ENCODE measurements at regions not wholly inside any gene's neighbourhood (a gene's known extent, or its start where the extent isn't known, plus 50 kb on each side); places are given as distances from the start of the nearest gene placed in this dataset.

- DNase-seq, result no peak
Observed at GRCh38 chr9:18075253-18075952, 398.6 kb upstream of the ADAMTSL1 start.

GRCh38 chr9:18077941-18078678 lies 395.8 kb upstream of the ADAMTSL1 start:
- DNase-seq, result no peak

GRCh38 chr9:18092138-18092537 lies 381.8 kb upstream of the ADAMTSL1 start:
- DNase-seq, result no peak

GRCh38 chr9:18106006-18106560 lies 367.9 kb upstream of the ADAMTSL1 start:
- DNase-seq, result no peak

GRCh38 chr9:18109675-18110074 lies 364.3 kb upstream of the ADAMTSL1 start:
- DNase-seq, result no peak

- no peak for DNase-seq
Observed at GRCh38 chr9:18111146-18111545, 362.8 kb upstream of the ADAMTSL1 start.

DNA sequence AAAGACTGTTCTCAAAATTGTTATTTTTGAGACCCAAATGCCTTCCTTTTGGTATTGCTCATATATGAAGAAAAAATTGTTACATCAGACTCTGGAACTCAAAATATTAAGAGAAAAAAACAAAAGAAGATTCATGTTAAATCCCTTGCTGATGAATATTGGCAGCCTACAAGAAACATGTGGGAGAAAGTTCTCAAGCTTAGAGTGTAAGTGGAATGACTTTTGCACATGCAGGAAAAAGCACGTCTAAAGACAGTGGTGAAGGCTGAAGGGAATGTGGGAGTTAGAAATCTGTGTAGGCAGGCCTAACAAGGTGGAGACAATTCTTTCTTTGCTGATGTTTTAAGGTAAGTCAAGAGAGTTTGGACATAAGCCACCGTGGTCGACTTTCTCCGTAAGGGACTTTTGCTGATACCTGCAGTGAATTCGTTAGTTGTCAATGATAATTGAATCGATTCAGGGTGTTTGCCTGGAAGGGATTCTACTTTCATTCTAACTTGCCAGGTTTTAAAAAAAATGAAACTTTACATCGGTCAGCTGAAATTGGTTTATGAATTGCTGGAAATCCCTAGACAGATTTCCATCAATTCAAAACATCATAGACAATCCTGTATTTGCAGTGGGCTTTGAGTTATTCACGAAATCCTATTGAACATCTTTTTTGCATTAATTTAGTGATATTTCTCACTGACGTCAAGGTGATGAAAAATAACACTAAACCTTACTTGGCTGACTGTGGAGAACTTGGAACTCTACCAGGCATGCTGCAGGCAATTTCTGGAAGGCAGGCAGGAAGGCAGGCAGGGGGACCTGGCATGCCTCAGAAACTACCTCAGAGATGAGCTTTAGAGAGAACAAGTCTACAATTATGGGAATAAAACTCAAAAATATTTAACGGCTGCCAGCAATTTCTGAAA lies 359.1 kb upstream of the ADAMTSL1 start:
- DNase-seq, result no peak

- no peak for DNase-seq
Observed at GRCh38 chr9:18118268-18118667, 355.7 kb upstream of the ADAMTSL1 start.

DNA sequence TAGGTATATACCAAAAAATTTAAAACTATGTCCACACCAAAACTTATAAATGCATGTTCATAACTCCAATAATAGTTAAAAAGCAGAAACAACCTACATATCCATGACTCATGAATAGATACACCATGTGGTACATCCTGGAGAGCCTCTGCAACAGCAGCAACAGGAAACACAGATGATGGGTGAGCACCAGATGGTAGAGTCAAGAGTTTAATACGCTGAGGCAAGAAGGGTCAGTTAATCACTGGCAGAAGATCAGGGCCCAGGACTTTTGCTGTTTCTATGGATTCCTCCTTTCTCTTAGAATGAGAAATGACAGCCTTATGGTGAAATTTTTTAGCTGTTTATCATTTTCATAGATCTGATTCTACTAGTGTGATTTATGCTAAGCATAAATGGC lies 351.8 kb upstream of the ADAMTSL1 start:
- DNase-seq, result peak; percentile 90

- DNase-seq, result no peak
Observed at GRCh38 chr9:18124760-18125159, 349.2 kb upstream of the ADAMTSL1 start.

DNA sequence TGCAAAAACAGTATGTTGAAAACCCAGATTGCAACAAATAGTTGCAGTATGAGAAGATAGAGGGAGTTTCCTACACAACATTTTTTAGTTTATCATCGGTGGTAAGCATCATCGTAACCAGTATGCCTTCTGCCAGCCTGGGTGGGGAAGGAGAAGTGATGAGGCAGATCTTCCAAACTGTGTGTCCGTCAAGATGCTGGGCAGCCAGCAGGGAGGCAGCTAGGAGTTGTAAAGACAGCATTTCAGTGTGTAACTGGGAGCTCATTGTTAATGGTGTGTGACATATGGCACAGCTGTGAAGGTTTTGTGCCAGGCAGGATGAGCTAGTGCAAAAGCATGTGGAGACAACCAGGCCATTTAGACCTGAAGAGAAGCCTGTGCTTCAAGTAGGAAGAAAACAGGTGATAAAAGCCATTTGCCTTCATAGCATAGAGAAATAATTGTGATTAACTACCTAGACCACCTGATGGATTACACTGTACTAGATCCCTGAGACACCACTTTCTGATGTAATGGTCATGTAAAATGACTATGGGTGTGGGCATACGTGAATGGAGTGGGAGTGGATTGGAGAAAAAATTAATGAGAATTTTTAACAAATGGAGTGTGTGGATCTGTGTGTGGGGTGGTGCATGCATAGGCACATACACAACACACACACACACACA lies 347.0 kb upstream of the ADAMTSL1 start:
- peak; percentile 52 for DNase-seq

GRCh38 chr9:18127499-18127875 lies 346.5 kb upstream of the ADAMTSL1 start:
- DNase-seq, result no peak

- DNase-seq, result no peak
Observed at GRCh38 chr9:18129809-18130334, 344.1 kb upstream of the ADAMTSL1 start.

GRCh38 chr9:18136354-18136994 lies 337.5 kb upstream of the ADAMTSL1 start:
- DNase-seq, result no peak

GRCh38 chr9:18137815-18138214 lies 336.1 kb upstream of the ADAMTSL1 start:
- DNase-seq, result no peak

- DNase-seq, result no peak
Observed at GRCh38 chr9:18138656-18139055, 335.3 kb upstream of the ADAMTSL1 start.

DNA sequence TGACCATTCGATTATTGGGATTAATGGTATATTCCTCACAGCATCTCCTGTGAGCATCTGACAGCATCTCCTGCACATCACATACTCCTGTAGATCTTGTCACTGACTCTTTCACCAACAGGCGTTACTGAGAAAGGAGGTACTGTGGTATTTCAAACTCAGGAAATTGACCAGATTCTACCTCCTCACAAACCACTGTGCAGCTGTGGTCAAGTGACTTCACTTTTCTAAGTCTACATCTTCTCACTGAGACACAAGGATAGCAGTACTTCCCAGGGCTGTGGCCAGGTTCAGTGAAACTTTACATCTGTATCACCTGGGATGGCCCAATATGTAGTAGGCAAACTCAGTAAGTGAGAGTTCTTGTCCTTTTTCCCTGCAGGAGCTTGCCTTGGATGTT lies 332.3 kb upstream of the ADAMTSL1 start:
- DNase-seq, result no peak

DNA sequence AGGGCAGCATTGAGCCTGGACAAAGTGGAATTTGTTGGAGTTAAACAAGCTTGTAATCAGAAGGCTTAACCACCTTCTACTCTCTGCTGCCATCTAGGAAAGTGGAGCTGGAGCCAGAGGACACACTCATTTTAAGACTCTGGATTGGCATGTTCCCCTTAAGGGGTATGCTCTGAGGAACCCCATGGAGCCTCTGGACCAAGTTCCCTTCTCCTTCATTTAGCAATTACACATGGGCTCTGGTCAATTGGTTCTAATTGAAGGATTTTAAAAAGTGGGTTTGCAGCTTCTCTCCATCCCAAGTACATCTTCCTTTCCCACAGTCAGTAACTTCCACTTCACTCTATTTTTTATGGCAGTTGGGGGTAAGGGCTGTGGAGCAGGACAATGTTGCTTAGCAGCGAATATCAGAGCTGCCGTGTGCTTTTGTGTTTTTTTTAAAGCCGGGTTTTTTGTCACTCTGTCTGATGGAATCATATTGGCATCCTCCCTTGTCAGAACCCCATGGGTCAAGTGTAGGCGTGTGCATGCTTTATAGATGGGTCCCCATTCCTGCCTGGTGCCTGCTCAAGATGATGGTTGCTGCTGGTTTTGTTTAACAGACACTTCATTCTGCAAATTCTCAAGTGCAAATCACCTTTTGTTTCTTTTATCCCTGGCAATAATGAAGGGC lies 330.7 kb upstream of the ADAMTSL1 start:
- no peak for DNase-seq

DNA sequence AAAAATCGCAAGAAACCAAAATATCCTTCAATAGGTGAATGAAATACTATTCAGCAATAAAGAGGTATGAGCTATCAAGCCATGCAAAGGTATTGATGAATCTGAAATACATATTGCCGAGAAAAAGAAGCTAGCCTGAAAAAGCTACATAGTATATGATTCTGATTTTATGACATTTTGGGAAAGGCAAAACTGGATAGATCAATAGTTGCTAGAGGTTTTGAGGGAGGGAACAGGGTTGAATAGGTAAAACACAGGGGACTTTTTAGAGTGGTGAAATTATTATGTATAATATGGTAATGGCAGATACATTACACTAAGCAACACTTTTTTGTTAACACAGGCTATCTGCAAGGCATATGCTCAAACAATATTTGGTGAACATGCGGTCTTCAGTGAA lies 327.6 kb upstream of the ADAMTSL1 start:
- no peak for DNase-seq

- DNase-seq, result no peak
Observed at GRCh38 chr9:18149471-18150011, 324.4 kb upstream of the ADAMTSL1 start.

- DNase-seq, result no peak
Observed at GRCh38 chr9:18154661-18155060, 319.3 kb upstream of the ADAMTSL1 start.

Data from NCI-H524 treated with DMSO at 0.1 percent for 48 hours (cell line).